ENCODE measurements at regions not wholly inside any gene's neighbourhood (a gene's known extent, or its start where the extent isn't known, plus 50 kb on each side); places are given as distances from the start of the nearest gene placed in this dataset.

DNA sequence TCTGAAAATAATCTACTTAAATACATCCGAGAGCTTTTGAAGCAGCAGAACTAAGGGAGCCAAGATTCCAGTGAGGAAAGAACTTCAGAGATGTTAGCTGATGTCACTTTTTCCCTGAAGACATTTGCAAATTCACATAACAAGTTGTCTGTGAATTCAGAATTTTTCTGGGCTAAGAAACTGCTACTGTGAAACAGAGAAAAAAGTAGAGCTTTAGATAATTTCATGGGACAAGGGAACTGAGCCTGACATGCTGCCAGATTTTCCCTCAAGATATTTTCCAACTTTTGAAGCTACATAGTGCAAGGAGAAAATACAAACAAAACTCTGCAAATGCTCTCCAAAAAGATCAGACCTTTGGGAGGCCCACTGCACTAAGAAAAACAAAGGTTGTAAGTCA lies 484.2 kb downstream of the ANKRD7 start:
- Histone ChIP-seq H3K4me1 (ENCODE audit: control insufficient read depth in 3 of 3, insufficient read depth in 2 of 3, low read depth in 1 of 3, low read length in 2 of 3) (no peaks in the 10 kb centered on the region), H3K36me3 (ENCODE audit: control insufficient read depth in 3 of 3, insufficient read depth in 2 of 3, low read depth in 1 of 3, low read length in 3 of 3) (no peaks in the 10 kb centered on the region), H3K27me3 (ENCODE audit: control insufficient read depth in 3 of 3, insufficient read depth in 3 of 3, low read length in 3 of 3) (no peaks in the 10 kb centered on the region), H3K4me3 (ENCODE audit: low read depth in 1 of 3, low read length in 3 of 3) (no peak overlapping the region), H3K9me3 (ENCODE audit: control insufficient read depth in 2 of 2, insufficient read depth in 1 of 2, low read depth in 1 of 2, low read length in 1 of 2) (no peaks in the 10 kb centered on the region), H3K27ac (ENCODE audit: low read depth in 1 of 3, low read length in 2 of 3) (no peak overlapping the region)
- no peak for DNase-seq
- 56 to 86% (median 78%) methylated on average over 1 of the region's 1 CpG for WGBS, 3 donors
- no peak for FAIRE-seq

DNA sequence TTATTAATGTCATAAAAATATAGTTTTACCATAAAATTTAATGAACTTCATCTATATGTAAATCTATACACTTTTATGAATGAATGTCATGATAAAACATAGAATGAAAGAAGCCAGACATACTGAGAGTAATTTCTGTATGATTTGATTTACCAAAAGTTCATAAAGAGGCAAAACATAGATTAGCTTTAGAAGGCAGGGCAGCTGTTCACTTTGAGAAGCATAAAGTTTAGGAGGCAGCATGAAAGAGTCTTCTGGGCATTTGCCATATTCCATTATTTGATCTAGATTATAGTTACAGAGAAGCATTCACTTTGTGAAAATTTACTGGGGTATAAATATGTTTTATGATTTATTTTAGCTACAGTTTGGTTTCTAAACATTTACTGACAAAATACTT lies 487.2 kb downstream of the ANKRD7 start:
- no peak overlapping the region for H3K4me3 ChIP-seq (ENCODE audit: low read depth in 1 of 3, low read length in 3 of 3)
- no peaks in the 10 kb centered on the region for H3K9me3 ChIP-seq (ENCODE audit: control insufficient read depth in 2 of 2, insufficient read depth in 1 of 2, low read depth in 1 of 2, low read length in 1 of 2)
- DNase-seq (no peak), FAIRE-seq (no peak)
- no peaks in the 10 kb centered on the region for H3K27me3 ChIP-seq (ENCODE audit: control insufficient read depth in 3 of 3, insufficient read depth in 3 of 3, low read length in 3 of 3)
- no peak overlapping the region for H3K27ac ChIP-seq (ENCODE audit: low read depth in 1 of 3, low read length in 2 of 3)
- H3K4me1 ChIP-seq (ENCODE audit: control insufficient read depth in 3 of 3, insufficient read depth in 2 of 3, low read depth in 1 of 3, low read length in 2 of 3) = no peaks in the 10 kb centered on the region
- H3K36me3 ChIP-seq (ENCODE audit: control insufficient read depth in 3 of 3, insufficient read depth in 2 of 3, low read depth in 1 of 3, low read length in 3 of 3) = no peaks in the 10 kb centered on the region

DNA sequence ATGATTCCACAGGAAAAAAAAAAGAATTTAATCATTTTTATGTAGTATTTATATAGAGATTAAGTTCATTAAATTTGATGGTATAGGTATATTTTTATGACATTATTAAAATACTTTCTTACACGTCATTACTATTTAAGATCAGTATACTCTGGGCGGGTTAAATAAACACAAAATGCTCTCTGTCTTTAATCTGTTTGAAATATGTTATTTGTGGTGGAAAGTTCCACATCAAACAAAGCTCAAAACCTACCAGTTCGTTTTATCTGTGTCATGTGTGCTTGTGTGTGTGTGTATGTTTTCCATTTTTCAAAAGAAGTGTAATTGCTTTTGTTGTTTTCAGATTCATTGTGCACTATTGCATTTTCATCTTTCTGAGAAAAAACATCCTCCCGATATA lies 488.5 kb downstream of the ANKRD7 start:
- DNase-seq = no peak
- Histone ChIP-seq H3K4me1 (ENCODE audit: control insufficient read depth in 3 of 3, insufficient read depth in 2 of 3, low read depth in 1 of 3, low read length in 2 of 3) (no peaks in the 10 kb centered on the region), H3K4me3 (ENCODE audit: low read depth in 1 of 3, low read length in 3 of 3) (no peak overlapping the region), H3K9me3 (ENCODE audit: control insufficient read depth in 2 of 2, insufficient read depth in 1 of 2, low read depth in 1 of 2, low read length in 1 of 2) (no peaks in the 10 kb centered on the region), H3K27me3 (ENCODE audit: control insufficient read depth in 3 of 3, insufficient read depth in 3 of 3, low read length in 3 of 3) (no peaks in the 10 kb centered on the region), H3K36me3 (ENCODE audit: control insufficient read depth in 3 of 3, insufficient read depth in 2 of 3, low read depth in 1 of 3, low read length in 3 of 3) (no peaks in the 10 kb centered on the region), H3K27ac (ENCODE audit: low read depth in 1 of 3, low read length in 2 of 3) (no peak overlapping the region)
- 43 to 61% (median 46%) methylated on average over 4 of the region's 4 CpGs for WGBS, 3 donors
- FAIRE-seq = no peak

DNA sequence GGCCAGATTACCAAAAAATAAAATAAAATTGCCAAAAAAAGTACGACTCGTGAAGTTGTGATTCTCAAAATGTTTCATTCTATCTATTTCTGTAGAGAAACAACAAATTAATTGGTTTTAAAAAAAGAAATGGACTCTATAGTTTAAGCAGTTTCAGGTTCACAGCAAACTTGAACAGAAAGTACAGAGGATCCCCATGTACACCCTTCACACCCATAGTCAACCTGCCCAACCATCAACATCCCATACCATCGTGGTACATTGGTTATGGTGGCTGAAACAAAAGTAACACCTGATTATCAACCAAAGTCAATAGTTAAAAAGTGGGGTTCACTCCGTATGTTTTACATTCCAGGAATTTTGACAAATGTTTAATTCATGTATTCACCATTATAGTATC lies 496.1 kb downstream of the ANKRD7 start:
- FAIRE-seq = no peak
- no peak overlapping the region for H3K27ac ChIP-seq (ENCODE audit: low read depth in 1 of 3, low read length in 2 of 3)

DNA sequence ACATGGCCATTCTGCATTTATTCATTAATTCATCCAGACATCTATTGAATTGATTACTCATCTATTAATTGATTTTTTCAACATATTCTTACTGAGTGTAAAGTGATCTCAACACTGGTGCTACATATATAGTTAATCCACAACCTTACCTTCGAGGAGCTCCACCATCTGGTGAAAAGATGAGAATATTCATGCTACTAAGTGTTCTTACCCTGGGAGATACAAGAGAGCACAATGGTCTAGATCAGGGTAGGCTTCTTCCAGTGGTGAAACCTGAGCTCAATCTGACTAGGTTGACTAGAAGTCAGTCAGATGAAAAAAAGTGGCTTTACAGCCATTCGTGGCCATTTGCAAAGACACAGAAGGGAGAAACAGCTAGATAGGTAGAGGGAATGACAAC lies 507.4 kb downstream of the ANKRD7 start:
- 18 to 29% (median 22%) methylated on average over 2 of the region's 2 CpGs for WGBS, 3 donors
- Histone ChIP-seq H3K4me1 (ENCODE audit: control insufficient read depth in 3 of 3, insufficient read depth in 2 of 3, low read depth in 1 of 3, low read length in 2 of 3) (no peaks in the 10 kb centered on the region), H3K9me3 (ENCODE audit: control insufficient read depth in 2 of 2, insufficient read depth in 1 of 2, low read depth in 1 of 2, low read length in 1 of 2) (no peaks in the 10 kb centered on the region), H3K27ac (ENCODE audit: low read depth in 1 of 3, low read length in 2 of 3) (no peak overlapping the region), H3K36me3 (ENCODE audit: control insufficient read depth in 3 of 3, insufficient read depth in 2 of 3, low read depth in 1 of 3, low read length in 3 of 3) (no peaks in the 10 kb centered on the region), H3K4me3 (ENCODE audit: low read depth in 1 of 3, low read length in 3 of 3) (no peak overlapping the region), H3K27me3 (ENCODE audit: control insufficient read depth in 3 of 3, insufficient read depth in 3 of 3, low read length in 3 of 3) (no peaks in the 10 kb centered on the region)
- FAIRE-seq (no peak), DNase-seq (no peak)

More for the DNA sequence above, 496.1 kb downstream of the ANKRD7 start:
- WGBS, 3 donors = 40 to 60% (median 56%) methylated on average over 4 of the region's 4 CpGs
- no peaks in the 10 kb centered on the region for H3K9me3 ChIP-seq (ENCODE audit: control insufficient read depth in 2 of 2, insufficient read depth in 1 of 2, low read depth in 1 of 2, low read length in 1 of 2)
- no peak overlapping the region for H3K4me3 ChIP-seq (ENCODE audit: low read depth in 1 of 3, low read length in 3 of 3)
- no peak for DNase-seq
- no peaks in the 10 kb centered on the region for H3K27me3 ChIP-seq (ENCODE audit: control insufficient read depth in 3 of 3, insufficient read depth in 3 of 3, low read length in 3 of 3)
- no peaks in the 10 kb centered on the region for H3K4me1 ChIP-seq (ENCODE audit: control insufficient read depth in 3 of 3, insufficient read depth in 2 of 3, low read depth in 1 of 3, low read length in 2 of 3)
- no peaks in the 10 kb centered on the region for H3K36me3 ChIP-seq (ENCODE audit: control insufficient read depth in 3 of 3, insufficient read depth in 2 of 3, low read depth in 1 of 3, low read length in 3 of 3)

DNA sequence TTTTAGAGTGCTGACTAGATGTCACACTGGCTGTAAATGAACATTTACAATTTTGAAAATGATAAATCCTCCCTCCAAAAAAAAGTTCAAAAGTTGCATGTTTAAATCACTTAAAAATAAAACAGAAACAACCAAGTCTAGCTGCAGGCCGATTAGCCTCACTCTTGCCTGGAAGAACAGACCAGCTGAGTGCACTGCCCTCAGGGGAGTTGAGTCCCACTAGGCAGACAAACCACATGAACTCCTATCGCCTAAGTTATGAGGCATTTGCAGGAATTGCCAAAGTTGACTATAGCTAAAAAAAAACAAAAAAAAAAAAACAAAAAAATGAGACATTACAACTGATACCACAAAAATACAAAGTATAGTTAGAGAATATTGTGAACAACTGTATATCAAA lies 510.0 kb downstream of the ANKRD7 start:
- 56 to 76% (median 75%) methylated on average over 2 of the region's 2 CpGs for WGBS, 3 donors
- Histone ChIP-seq H3K27ac (ENCODE audit: low read depth in 1 of 3, low read length in 2 of 3) (no peak overlapping the region), H3K9me3 (ENCODE audit: control insufficient read depth in 2 of 2, insufficient read depth in 1 of 2, low read depth in 1 of 2, low read length in 1 of 2) (no peaks in the 10 kb centered on the region), H3K4me3 (ENCODE audit: low read depth in 1 of 3, low read length in 3 of 3) (no peak overlapping the region), H3K36me3 (ENCODE audit: control insufficient read depth in 3 of 3, insufficient read depth in 2 of 3, low read depth in 1 of 3, low read length in 3 of 3) (no peaks in the 10 kb centered on the region), H3K27me3 (ENCODE audit: control insufficient read depth in 3 of 3, insufficient read depth in 3 of 3, low read length in 3 of 3) (no peaks in the 10 kb centered on the region), H3K4me1 (ENCODE audit: control insufficient read depth in 3 of 3, insufficient read depth in 2 of 3, low read depth in 1 of 3, low read length in 2 of 3) (no peaks in the 10 kb centered on the region)
- no peak for DNase-seq
- FAIRE-seq = no peak

DNA sequence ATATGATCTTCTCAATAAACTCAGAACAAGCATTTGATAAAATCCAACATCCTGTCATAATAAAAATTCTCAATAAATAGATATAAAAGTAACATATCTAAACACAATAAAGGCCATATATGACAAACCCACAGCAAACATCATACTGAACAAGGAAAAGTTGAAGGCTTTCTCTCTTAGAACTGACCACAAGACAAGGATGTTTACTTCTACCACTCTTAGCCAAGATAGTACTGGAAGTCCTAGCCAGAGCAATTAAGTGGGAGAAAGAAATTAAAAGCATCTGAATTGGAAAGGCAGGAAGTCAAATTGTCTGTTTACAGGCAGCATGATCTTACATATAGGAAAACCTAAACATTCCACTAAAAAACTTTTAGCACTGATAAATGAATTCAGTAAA lies 510.9 kb downstream of the ANKRD7 start:
- no peaks in the 10 kb centered on the region for H3K9me3 ChIP-seq (ENCODE audit: control insufficient read depth in 2 of 2, insufficient read depth in 1 of 2, low read depth in 1 of 2, low read length in 1 of 2)
- no peak overlapping the region for H3K27ac ChIP-seq (ENCODE audit: low read depth in 1 of 3, low read length in 2 of 3)
- no peak overlapping the region for H3K4me3 ChIP-seq (ENCODE audit: low read depth in 1 of 3, low read length in 3 of 3)
- H3K36me3 ChIP-seq (ENCODE audit: control insufficient read depth in 3 of 3, insufficient read depth in 2 of 3, low read depth in 1 of 3, low read length in 3 of 3) = no peaks in the 10 kb centered on the region
- FAIRE-seq (no peak), DNase-seq (peak in 1 of 2 donors; percentile 2)
- no peaks in the 10 kb centered on the region for H3K27me3 ChIP-seq (ENCODE audit: control insufficient read depth in 3 of 3, insufficient read depth in 3 of 3, low read length in 3 of 3)
- H3K4me1 ChIP-seq (ENCODE audit: control insufficient read depth in 3 of 3, insufficient read depth in 2 of 3, low read depth in 1 of 3, low read length in 2 of 3) = no peaks in the 10 kb centered on the region

DNA sequence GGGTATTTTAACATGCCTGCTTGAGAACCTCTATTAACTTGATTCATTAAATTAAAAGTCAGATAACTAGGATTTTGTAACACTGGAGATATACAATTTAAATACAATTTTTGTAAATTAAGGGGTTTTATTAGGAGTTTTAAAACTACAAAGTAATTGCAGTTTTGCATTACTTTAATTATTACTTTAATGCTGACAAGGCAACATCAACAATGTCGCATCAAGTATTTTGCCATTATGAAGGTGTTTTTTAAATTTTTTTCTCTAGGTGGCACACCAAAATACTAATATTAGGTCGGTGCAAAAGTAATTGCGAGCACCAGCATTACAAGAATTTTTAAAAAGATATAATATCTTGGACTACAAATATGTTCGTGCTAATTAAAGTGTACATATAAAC lies 513.4 kb downstream of the ANKRD7 start:
- H3K4me1 ChIP-seq (ENCODE audit: control insufficient read depth in 3 of 3, insufficient read depth in 2 of 3, low read depth in 1 of 3, low read length in 2 of 3) = no peaks in the 10 kb centered on the region
- H3K4me3 ChIP-seq (ENCODE audit: low read depth in 1 of 3, low read length in 3 of 3) = no peak overlapping the region
- FAIRE-seq (no peak), DNase-seq (no peak)
- no peaks in the 10 kb centered on the region for H3K36me3 ChIP-seq (ENCODE audit: control insufficient read depth in 3 of 3, insufficient read depth in 2 of 3, low read depth in 1 of 3, low read length in 3 of 3)
- WGBS, 3 donors = 84 to 86% (median 84%) methylated on average over 4 of the region's 4 CpGs
- H3K27ac ChIP-seq (ENCODE audit: low read depth in 1 of 3, low read length in 2 of 3) = no peak overlapping the region
- no peaks in the 10 kb centered on the region for H3K9me3 ChIP-seq (ENCODE audit: control insufficient read depth in 2 of 2, insufficient read depth in 1 of 2, low read depth in 1 of 2, low read length in 1 of 2)
- H3K27me3 ChIP-seq (ENCODE audit: control insufficient read depth in 3 of 3, insufficient read depth in 3 of 3, low read length in 3 of 3) = no peaks in the 10 kb centered on the region

DNA sequence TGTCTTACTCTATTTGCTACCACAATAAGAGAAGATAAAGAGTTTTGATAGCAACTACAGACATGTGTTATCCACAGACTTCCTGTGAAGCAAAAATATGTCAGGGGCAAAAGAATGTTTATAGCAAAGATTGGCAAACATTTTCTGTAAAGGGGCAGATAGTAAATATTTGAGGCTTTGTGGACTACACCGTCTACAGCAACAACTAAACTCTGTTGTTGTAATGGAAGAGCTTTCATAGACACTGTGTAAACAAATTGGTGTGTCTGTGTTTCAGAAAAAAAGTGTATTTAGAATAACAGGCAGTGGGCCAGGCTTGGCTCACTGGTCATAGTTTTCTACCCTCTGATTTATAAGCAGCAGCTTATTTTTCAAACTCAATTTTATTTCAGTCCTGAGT lies 521.4 kb downstream of the ANKRD7 start:
- Histone ChIP-seq H3K27me3 (ENCODE audit: control insufficient read depth in 3 of 3, insufficient read depth in 3 of 3, low read length in 3 of 3) (no peaks in the 10 kb centered on the region), H3K9me3 (ENCODE audit: control insufficient read depth in 2 of 2, insufficient read depth in 1 of 2, low read depth in 1 of 2, low read length in 1 of 2) (no peaks in the 10 kb centered on the region), H3K27ac (ENCODE audit: low read depth in 1 of 3, low read length in 2 of 3) (no peak overlapping the region), H3K4me1 (ENCODE audit: control insufficient read depth in 3 of 3, insufficient read depth in 2 of 3, low read depth in 1 of 3, low read length in 2 of 3) (no peaks in the 10 kb centered on the region), H3K4me3 (ENCODE audit: low read depth in 1 of 3, low read length in 3 of 3) (no peak overlapping the region), H3K36me3 (ENCODE audit: control insufficient read depth in 3 of 3, insufficient read depth in 2 of 3, low read depth in 1 of 3, low read length in 3 of 3) (no peaks in the 10 kb centered on the region)
- no peak for FAIRE-seq
- WGBS, 3 donors = 19 to 41% (median 36%) methylated on average over 1 of the region's 1 CpG
- DNase-seq = no peak

Data from small intestine (tissue), 7 donors.